Ascending aorta (tissue), 2 donors: ENCODE measurements at regions not wholly inside any gene's neighbourhood (a gene's known extent, or its start where the extent isn't known, plus 50 kb on each side); places are given as distances from the start of the nearest gene placed in this dataset.
A peak's percentile ranks its signal among the peaks of the same experiment; 100 is the strongest.

Experiments used
- DNase-seq, 2 donors: peaks; one replicate each; pipeline ENCODE4 v3.0.0-alpha.2; 2019; ENCODE audit warnings: low spot score in 2 of 2
- H3K27ac ChIP-seq, 2 donors: fragments of 200-600 bp; sonication (generic); one replicate each; pipeline ENCODE4 v1.5.1; 2016 to 2017; ENCODE audit warnings: mild to moderate bottlenecking in 1 of 2
- H3K27me3 ChIP-seq: fragments of 200-600 bp; sonication (generic); one replicate; pipeline ENCODE4 v1.5.1; 2017
- H3K36me3 ChIP-seq, 2 donors: fragments of 200-600 bp; sonication (generic); one replicate each; pipeline ENCODE4 v1.5.1; 2016
- H3K4me1 ChIP-seq, 2 donors: fragments of 200-600 bp; sonication (generic); one replicate each; pipeline ENCODE4 v1.5.1; 2016 to 2017; ENCODE audit warnings: mild to moderate bottlenecking in 1 of 2
- H3K4me3 ChIP-seq, 2 donors: fragments of 200-600 bp; sonication (generic); one replicate each; pipeline ENCODE4 v1.5.1; 2016 to 2017; ENCODE audit warnings: mild to moderate bottlenecking in 1 of 2
- H3K9me3 ChIP-seq, 2 donors: fragments of 200-600 bp; sonication (generic); one replicate each; pipeline ENCODE4 v1.5.1; 2016
- CTCF ChIP-seq, 3 experiments: fragments of 200-600 bp in 2 of 3; fragments of 450-650 bp in 1 of 3; sonication (generic) in 2 of 3; IDR thresholded peaks; one replicate each; pipeline ENCODE4 v1.5.1; 2016 to 2019; ENCODE audit warnings: antibody characterized with exemption in 3 of 3, mild to moderate bottlenecking in 1 of 3, moderate library complexity in 1 of 3
- intact Hi-C: fragments of 100-400 bp; cut with DNase I; formaldehyde crosslinking; loops from one replicate; pipeline ENCODE4 v1.15.1; 2023

GRCh38 chr12:89980236-89980635 is 271.6 kb upstream of the ATP2B1 start:
- Histone ChIP-seq H3K27ac (no peak overlapping the region), H3K4me1 (no peaks in the 10 kb centered on the region), H3K4me3 (no peak overlapping the region), H3K36me3 (no peaks in the 10 kb centered on the region), H3K27me3 (no peaks in the 10 kb centered on the region), H3K9me3 (no peaks in the 10 kb centered on the region)
- no peak for TF ChIP-seq CTCF (IDR thresholded peaks at IDR 0.05)
- intact Hi-C loops: no loop called here
- peak in 1 of 2 donors; percentile 63 for DNase-seq

GRCh38 chr12:89977405-89978085 is 268.9 kb upstream of the ATP2B1 start:
- Histone ChIP-seq H3K36me3 (no peaks in the 10 kb centered on the region), H3K4me3 (no peak overlapping the region), H3K4me1 (no peaks in the 10 kb centered on the region), H3K9me3 (no peaks in the 10 kb centered on the region), H3K27me3 (no peaks in the 10 kb centered on the region), H3K27ac (no peak overlapping the region)
- intact Hi-C loops: no loop called here
- TF ChIP-seq CTCF (IDR thresholded peaks at IDR 0.05): no peak
- DNase-seq: no peak

- H3K36me3 ChIP-seq: no peaks in the 10 kb centered on the region
Measured at GRCh38 chr12:89976866-89977265, 268.2 kb upstream of the ATP2B1 start.

GRCh38 chr12:89975574-89975973 is 266.9 kb upstream of the ATP2B1 start:
- intact Hi-C loops: no loop called here

More at GRCh38 chr12:89976866-89977265, 268.2 kb upstream of the ATP2B1 start:
- H3K27me3 ChIP-seq: no peaks in the 10 kb centered on the region
- no peak for DNase-seq
- no peak overlapping the region for H3K27ac ChIP-seq
- no peaks in the 10 kb centered on the region for H3K9me3 ChIP-seq
- H3K4me3 ChIP-seq: no peak overlapping the region
- intact Hi-C loops: no loop called here
- no peaks in the 10 kb centered on the region for H3K4me1 ChIP-seq
- no peak for TF ChIP-seq CTCF (IDR thresholded peaks at IDR 0.05)

GRCh38 chr12:89971880-89972279 is 263.2 kb upstream of the ATP2B1 start:
- H3K27me3 ChIP-seq: no peaks in the 10 kb centered on the region
- H3K27ac ChIP-seq: no peak overlapping the region
- no peaks in the 10 kb centered on the region for H3K4me1 ChIP-seq
- no peak for TF ChIP-seq CTCF (IDR thresholded peaks at IDR 0.05)
- no peaks in the 10 kb centered on the region for H3K9me3 ChIP-seq
- intact Hi-C loops: no loop called here
- H3K36me3 ChIP-seq: no peaks in the 10 kb centered on the region
- DNase-seq: no peak
- no peak overlapping the region for H3K4me3 ChIP-seq

More at GRCh38 chr12:89975574-89975973, 266.9 kb upstream of the ATP2B1 start:
- no peaks in the 10 kb centered on the region for H3K36me3 ChIP-seq
- TF ChIP-seq CTCF (IDR thresholded peaks at IDR 0.05): no peak
- H3K4me1 ChIP-seq: no peaks in the 10 kb centered on the region
- no peak overlapping the region for H3K27ac ChIP-seq
- no peak overlapping the region for H3K4me3 ChIP-seq
- no peak for DNase-seq
- H3K27me3 ChIP-seq: no peaks in the 10 kb centered on the region
- no peaks in the 10 kb centered on the region for H3K9me3 ChIP-seq

- Histone ChIP-seq H3K9me3 (no peaks in the 10 kb centered on the region), H3K27me3 (no peaks in the 10 kb centered on the region), H3K4me3 (no peak overlapping the region), H3K36me3 (no peaks in the 10 kb centered on the region), H3K4me1 (no peaks in the 10 kb centered on the region), H3K27ac (no peak overlapping the region)
- DNase-seq: no peak
- intact Hi-C loops: no loop called here
- TF ChIP-seq CTCF (IDR thresholded peaks at IDR 0.05): no peak
Measured at GRCh38 chr12:89970722-89971121, 262.1 kb upstream of the ATP2B1 start.
